Esophagus squamous epithelium (tissue), 4 donors: ENCODE measurements at regions not wholly inside any gene's neighbourhood (a gene's known extent, or its start where the extent isn't known, plus 50 kb on each side); places are given as distances from the start of the nearest gene placed in this dataset.

ENCODE experiments used
- CTCF ChIP-seq, 6 experiments: fragments of 450-650 bp in 4 of 6; fragments of 200-600 bp in 2 of 6; sonication (generic) in 2 of 6; IDR thresholded peaks; one replicate each; pipeline ENCODE4 v1.5.1; 2016 to 2019; ENCODE audit warnings: antibody characterized with exemption in 6 of 6, mild to moderate bottlenecking in 4 of 6, moderate library complexity in 4 of 6
- POLR2A ChIP-seq, 4 donors: fragments of 450-650 bp; IDR thresholded peaks; one replicate each; pipeline ENCODE4 v1.6.1; 2017; ENCODE audit warnings: antibody characterized with exemption in 4 of 4, mild to moderate bottlenecking in 4 of 4, moderate library complexity in 3 of 4

GRCh38 chr2:195330513-195330956, 326.5 kb upstream of the SLC39A10 start:
- no peak for TF ChIP-seq CTCF (IDR thresholded peaks at IDR 0.05)
- TF ChIP-seq POLR2A (IDR thresholded peaks at IDR 0.05), result no peak
